Naive thymus-derived CD4-positive, alpha-beta T cell (primary cell): ENCODE measurements at regions not wholly inside any gene's neighbourhood (a gene's known extent, or its start where the extent isn't known, plus 50 kb on each side); places are given as distances from the start of the nearest gene placed in this dataset.
"Not testable (repeated sequence)": the region's sequence is repeated elsewhere in the genome, so short reads cannot be mapped to it uniquely, and the experiment has no call there.

Experiments
- ATAC-seq: fragments of 150-1000 bp; cut with Tn5 transposase; 2 replicates; pipeline ENCODE4 v1.10.0; 2021; ENCODE audit warnings: mild to moderate bottlenecking, moderate library complexity
- CTCF ChIA-PET: fragments of 350-600 bp; sonication (Branson Sonifier 250); formaldehyde crosslinking; loops from one replicate; lab custom pipeline; 2021; ENCODE audit warnings: antibody characterized with exemption; lab: Charles Lee
- POLR2A ChIA-PET: fragments of 350-600 bp; sonication (Branson Sonifier 250); formaldehyde crosslinking; loops from one replicate; lab custom pipeline; 2021; ENCODE audit warnings: antibody characterized with exemption, inconsistent platforms; lab: Charles Lee
- DNase-seq, 9 donors: peaks; one replicate each; pipeline versions ENCODE4 v3.0.0 to v3.0.0-alpha.2; 2020 to 2022; ENCODE audit warnings: mixed read lengths in 1 of 9
- H3K27ac ChIP-seq: one replicate; pipeline ENCODE4 v1.7.0; 2013; ENCODE audit warnings: mild to moderate bottlenecking, low read depth, low read length, moderate library complexity
- H3K27me3 ChIP-seq, 2 donors: one replicate each; pipeline ENCODE4 v1.7.0; 2013; ENCODE audit warnings: low read length in 2 of 2, mild to moderate bottlenecking in 2 of 2, moderate library complexity in 2 of 2; ENCODE audit not compliant: control insufficient read depth in 2 of 2, insufficient read depth in 2 of 2
- H3K36me3 ChIP-seq, 3 experiments: 1 replicate in 2 of 3; 2 replicates in 1 of 3; pipeline ENCODE4 v1.7.0; 2013; ENCODE audit warnings: low read length in 3 of 3, mild to moderate bottlenecking in 3 of 3, moderate library complexity in 1 of 3; ENCODE audit not compliant: insufficient read depth in 3 of 3, control insufficient read depth in 2 of 3
- H3K4me1 ChIP-seq, 2 donors: one replicate each; pipeline ENCODE4 v1.7.0; 2013; ENCODE audit warnings: low read length in 2 of 2, mild to moderate bottlenecking in 2 of 2, moderate library complexity in 1 of 2; ENCODE audit not compliant: control insufficient read depth in 2 of 2, insufficient read depth in 2 of 2
- H3K4me3 ChIP-seq: 2 replicates; pipeline ENCODE4 v1.7.0; 2013; ENCODE audit warnings: mild to moderate bottlenecking, low read length
- H3K9me3 ChIP-seq, 3 experiments: 1 replicate in 2 of 3; 2 replicates in 1 of 3; pipeline ENCODE4 v1.7.0; 2013; ENCODE audit warnings: low read length in 3 of 3; ENCODE audit not compliant: control insufficient read depth in 2 of 3
- H3K27ac Mint-ChIP-seq, 9 donors: one replicate each; pipeline ENCODE4 v1.8.0; 2020 to 2022; ENCODE audit warnings: mixed read lengths in 9 of 9, mild to moderate bottlenecking in 8 of 9, moderate library complexity in 5 of 9, inconsistent platforms in 2 of 9
- H3K27me3 Mint-ChIP-seq, 5 donors: one replicate each; pipeline ENCODE4 v1.8.0; 2021 to 2022; ENCODE audit warnings: mixed read lengths in 5 of 5, mild to moderate bottlenecking in 1 of 5
- H3K36me3 Mint-ChIP-seq, 5 donors: one replicate each; pipeline ENCODE4 v1.8.0; 2020 to 2022; ENCODE audit warnings: mixed read lengths in 5 of 5, mild to moderate bottlenecking in 3 of 5, inconsistent platforms in 1 of 5
- H3K4me1 Mint-ChIP-seq, 7 donors: one replicate each; pipeline ENCODE4 v1.8.0; 2020 to 2022; ENCODE audit warnings: mixed read lengths in 7 of 7, mild to moderate bottlenecking in 3 of 7, inconsistent platforms in 1 of 7
- H3K4me3 Mint-ChIP-seq, 10 donors: one replicate each; pipeline ENCODE4 v1.8.0; 2020 to 2022; ENCODE audit warnings: mild to moderate bottlenecking in 10 of 10, mixed read lengths in 10 of 10, moderate library complexity in 6 of 10, inconsistent platforms in 2 of 10
- H3K9me3 Mint-ChIP-seq, 11 donors: one replicate each; pipeline ENCODE4 v1.8.0; 2020 to 2022; ENCODE audit warnings: mixed read lengths in 11 of 11, mild to moderate bottlenecking in 4 of 11, inconsistent platforms in 1 of 11, moderate library complexity in 1 of 11
- intact Hi-C, 2 donors: fragments of 100-400 bp; cut with micrococcal nuclease; formaldehyde crosslinking; loops; one replicate each; pipeline ENCODE4 v1.15.1; 2023

DNA sequence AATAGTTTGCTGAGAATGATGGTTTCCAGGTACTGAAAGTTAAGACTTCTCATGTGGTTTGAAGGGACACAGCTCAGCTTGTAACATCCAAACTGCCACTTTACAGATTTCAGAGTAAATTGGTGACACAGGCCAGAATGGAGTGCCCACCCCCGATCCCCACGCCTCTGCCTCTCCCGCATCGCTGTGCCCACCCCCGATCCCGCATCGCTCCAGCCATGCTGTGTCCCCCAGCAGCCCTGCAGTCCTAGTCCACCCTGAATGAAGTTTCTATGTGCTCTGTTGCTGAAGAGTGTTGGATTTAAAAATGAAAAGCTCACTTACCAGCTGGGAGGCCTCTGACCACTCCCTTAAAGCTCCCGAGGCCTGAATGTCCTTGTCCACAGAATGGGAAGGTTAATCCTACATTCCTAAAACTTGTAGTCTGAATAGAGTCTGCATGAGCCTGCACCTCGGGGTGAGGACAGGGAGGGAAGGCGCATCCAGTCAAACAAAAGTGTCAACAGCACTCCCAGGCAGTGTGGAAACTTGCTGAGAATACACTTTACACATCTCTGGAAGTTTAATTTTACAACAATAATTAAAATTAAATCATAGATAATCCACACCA, 176.4 kb upstream of the ID2 start:
- no peak overlapping the region for H3K4me3 Mint-ChIP-seq
- DNase-seq (no peak), ATAC-seq (no peak)
- Histone ChIP-seq H3K36me3 (no peaks in the 10 kb centered on the region), H3K27me3 (no peaks in the 10 kb centered on the region), H3K9me3 (no peaks in the 10 kb centered on the region), H3K4me3 (no peak overlapping the region), H3K4me1 (no peaks in the 10 kb centered on the region), H3K27ac (no peak overlapping the region)
- intact Hi-C loops = no loop called here
- H3K27ac Mint-ChIP-seq = peak overlapping the region in 1 of 9 donors; percentile 33
- H3K9me3 Mint-ChIP-seq = peaks cover 0 to 28% (median 6%) of the 10 kb centered on the region in 11 donors
- CTCF ChIA-PET = no interaction called here
- H3K36me3 Mint-ChIP-seq = peaks cover 0 to 12% (median 5%) of the 10 kb centered on the region in 5 donors
- peaks cover 0 to 4% (median 0%) of the 10 kb centered on the region in 5 donors for H3K27me3 Mint-ChIP-seq
- POLR2A ChIA-PET = no interaction called here
- H3K4me1 Mint-ChIP-seq = peaks cover 0 to 6% (median 0%) of the 10 kb centered on the region in 7 donors

DNA sequence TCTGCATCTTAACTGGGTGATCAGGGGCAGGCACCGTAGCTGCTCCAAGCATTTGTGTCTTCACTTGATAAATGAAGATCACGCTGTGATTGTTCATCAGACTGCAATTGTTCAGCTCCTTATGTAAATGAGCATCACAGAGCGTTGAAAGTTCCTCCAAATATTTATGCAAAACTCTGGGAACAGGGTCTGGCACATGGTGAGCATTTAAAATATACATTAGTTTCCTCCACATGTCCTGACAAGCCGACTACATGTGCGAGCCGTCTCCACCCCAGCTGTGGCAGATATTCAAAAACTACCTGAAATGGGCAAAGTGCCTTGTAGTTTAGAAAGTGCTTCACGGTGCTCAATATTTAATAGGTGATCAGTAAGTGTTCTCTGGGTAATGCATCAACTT, 175.1 kb upstream of the ID2 start:
- ATAC-seq = no peak
- CTCF ChIA-PET = no interaction called here
- H3K27ac ChIP-seq = no peak overlapping the region
- POLR2A ChIA-PET = no interaction called here
- H3K4me1 ChIP-seq = no peaks in the 10 kb centered on the region
- Mint-ChIP-seq H3K4me1 (peaks cover 0 to 11% (median 0%) of the 10 kb centered on the region in 7 donors), H3K36me3 (peaks cover 0 to 13% (median 6%) of the 10 kb centered on the region in 5 donors), H3K27ac (no peak overlapping the region), H3K27me3 (peaks cover 0 to 4% (median 0%) of the 10 kb centered on the region in 5 donors), H3K4me3 (no peak overlapping the region), H3K9me3 (peaks cover 0 to 31% (median 7%) of the 10 kb centered on the region in 11 donors)
- intact Hi-C loops = no loop called here
- H3K9me3 ChIP-seq = no peaks in the 10 kb centered on the region
- H3K27me3 ChIP-seq = no peaks in the 10 kb centered on the region
- no peaks in the 10 kb centered on the region for H3K36me3 ChIP-seq
- H3K4me3 ChIP-seq = no peak overlapping the region
- DNase-seq = no peak

DNA sequence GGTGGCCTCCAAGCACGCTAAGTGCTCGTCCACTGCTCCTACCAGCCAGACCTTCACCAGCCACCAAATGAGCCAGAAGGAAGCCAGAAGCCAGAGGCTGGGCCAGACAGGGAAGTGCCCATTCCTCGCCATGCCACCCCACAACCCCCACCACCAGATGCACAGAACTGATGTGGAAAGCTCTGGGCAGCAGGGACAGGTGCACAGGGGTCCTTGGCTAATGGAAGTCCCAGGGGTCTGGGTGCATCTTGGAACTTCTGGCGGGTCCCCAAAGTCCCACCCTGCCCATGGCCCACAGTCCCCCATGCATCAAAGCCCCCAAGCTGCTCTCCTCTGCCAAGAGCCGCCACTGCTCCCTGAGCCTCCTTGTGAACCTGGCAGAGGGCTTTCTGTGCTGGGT, 173.1 kb upstream of the ID2 start:
- H3K36me3 ChIP-seq = no peaks in the 10 kb centered on the region
- no peaks in the 10 kb centered on the region for H3K27me3 ChIP-seq
- H3K27me3 Mint-ChIP-seq = peaks cover 0 to 4% (median 0%) of the 10 kb centered on the region in 5 donors
- no peak overlapping the region for H3K27ac Mint-ChIP-seq
- H3K4me3 Mint-ChIP-seq = no peak overlapping the region
- H3K27ac ChIP-seq = no peak overlapping the region
- peaks cover 0 to 9% of the 10 kb centered on the region in 2 donors for H3K4me1 ChIP-seq
- H3K9me3 ChIP-seq = peaks cover 0 to 3% (median 0%) of the 10 kb centered on the region in 3 experiments
- ATAC-seq = no peak
- peaks cover 0 to 29% (median 0%) of the 10 kb centered on the region in 7 donors for H3K4me1 Mint-ChIP-seq
- peaks cover 0 to 32% (median 10%) of the 10 kb centered on the region in 5 donors for H3K36me3 Mint-ChIP-seq
- no peak overlapping the region for H3K4me3 ChIP-seq
- DNase-seq = no peak
- CTCF ChIA-PET = no interaction called here
- intact Hi-C loops = no loop called here
- peaks cover under 1 to 34% (median 11%) of the 10 kb centered on the region in 11 donors for H3K9me3 Mint-ChIP-seq
- POLR2A ChIA-PET = no interaction called here

DNA sequence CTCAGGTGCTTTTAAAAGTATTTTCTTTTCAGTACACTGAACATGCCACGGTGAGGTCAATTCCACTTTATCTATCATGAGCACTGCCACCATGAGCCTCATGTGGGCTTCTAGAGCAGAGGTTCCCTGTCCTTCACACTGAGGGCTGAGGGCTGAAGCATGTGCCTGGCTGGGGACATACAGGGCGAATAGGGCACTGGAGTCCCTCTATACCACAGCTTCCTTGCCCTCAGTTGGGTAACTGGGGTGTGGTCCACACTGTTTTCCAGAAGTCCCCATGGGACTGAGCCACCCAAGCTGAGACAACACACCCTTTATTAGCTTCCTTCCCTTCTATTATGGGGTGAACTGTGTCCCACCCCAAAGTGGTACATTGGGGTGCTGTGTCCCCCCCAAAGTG, 172.2 kb upstream of the ID2 start:
- H3K27me3 ChIP-seq = no peaks in the 10 kb centered on the region
- DNase-seq = no peak
- ChIA-PET CTCF (interaction anchor here (0.5 kb wide), 1 partner anchor 1466 kb away, joined by 3 read pairs; no protein-coding TSS in a partner anchor), POLR2A (no interaction called here)
- Mint-ChIP-seq H3K4me3 (no peak overlapping the region), H3K36me3 (peaks cover 0 to 41% (median 10%) of the 10 kb centered on the region in 5 donors), H3K9me3 (peaks cover 2 to 38% (median 12%) of the 10 kb centered on the region in 11 donors), H3K27me3 (peaks cover 0 to 4% (median 0%) of the 10 kb centered on the region in 5 donors), H3K4me1 (peaks cover 0 to 38% (median 2%) of the 10 kb centered on the region in 7 donors), H3K27ac (no peak overlapping the region)
- no peak overlapping the region for H3K4me3 ChIP-seq
- H3K36me3 ChIP-seq = no peaks in the 10 kb centered on the region
- ATAC-seq = no peak
- intact Hi-C loops = no loop called here
- H3K27ac ChIP-seq = no peak overlapping the region
- peaks cover 0 to 8% (median 0%) of the 10 kb centered on the region in 3 experiments for H3K9me3 ChIP-seq
- H3K4me1 ChIP-seq = peaks cover 0 to 12% of the 10 kb centered on the region in 2 donors

DNA sequence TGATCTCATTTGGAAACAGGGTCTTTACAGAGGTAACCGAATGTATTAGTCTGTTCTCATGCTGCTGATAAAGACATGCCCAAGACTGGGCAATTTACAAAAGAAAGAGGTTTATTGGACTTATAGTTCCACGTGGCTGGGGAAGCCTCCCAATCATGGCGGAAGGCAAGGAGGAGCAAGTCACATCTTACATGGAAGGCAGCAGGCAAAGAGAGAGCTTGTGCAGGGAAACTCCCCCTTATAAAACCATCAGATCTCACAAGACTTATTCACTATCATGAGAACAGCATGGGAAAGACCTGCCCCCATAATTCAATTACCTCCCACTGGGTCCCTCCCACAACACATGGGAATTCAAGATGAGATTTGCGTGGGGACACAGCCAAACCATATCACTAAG, 171.8 kb upstream of the ID2 start:
- ATAC-seq, H3K27me3 ChIP-seq, CTCF ChIA-PET, H3K27ac ChIP-seq, H3K4me3 ChIP-seq, H3K9me3 ChIP-seq, DNase-seq, intact Hi-C loops, H3K36me3 ChIP-seq, H3K27me3 Mint-ChIP-seq, H3K4me3 Mint-ChIP-seq: not testable (repeated sequence)
- Mint-ChIP-seq H3K27ac (peak overlapping the region in 1 of 9 donors; percentile 45), H3K36me3 (peaks cover 0 to 43% (median 10%) of the 10 kb centered on the region in 5 donors), H3K4me1 (peaks cover 4 to 41% (median 6%) of the 10 kb centered on the region in 7 donors), H3K9me3 (peaks cover 2 to 39% (median 12%) of the 10 kb centered on the region in 11 donors)
- peaks cover 3 to 16% of the 10 kb centered on the region in 2 donors for H3K4me1 ChIP-seq
- POLR2A ChIA-PET = interaction anchor here (0.7 kb wide), 1 partner anchor 16 kb away, joined by 3 read pairs; no protein-coding TSS in a partner anchor

DNA sequence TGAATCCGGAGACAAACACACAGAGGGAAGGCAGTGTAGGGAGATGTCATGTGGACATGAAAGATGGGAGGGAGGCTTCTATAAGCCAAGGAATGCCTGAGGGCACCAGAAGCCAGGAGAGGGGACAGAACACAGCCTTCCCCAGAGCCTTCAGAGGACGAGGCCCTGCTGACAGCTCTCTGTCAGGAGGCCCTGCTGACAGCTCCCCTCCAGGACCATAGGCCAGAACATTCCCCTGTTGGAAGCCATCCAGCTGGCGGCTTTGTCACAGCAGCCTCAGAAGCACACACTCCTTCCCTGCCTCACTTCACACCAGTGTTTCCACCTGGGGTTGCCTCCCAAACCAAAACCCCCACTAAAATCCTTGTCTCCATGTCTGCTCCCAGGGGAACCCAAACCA, 171.3 kb upstream of the ID2 start:
- Mint-ChIP-seq H3K36me3 (peaks cover 0 to 43% (median 10%) of the 10 kb centered on the region in 5 donors), H3K4me1 (peaks cover 9 to 41% (median 11%) of the 10 kb centered on the region in 7 donors), H3K27ac (peak overlapping the region in 1 of 9 donors; percentile 64), H3K27me3 (peaks cover 0 to 4% (median 0%) of the 10 kb centered on the region in 5 donors), H3K9me3 (peaks cover 2 to 37% (median 12%) of the 10 kb centered on the region in 11 donors), H3K4me3 (no peak overlapping the region)
- Histone ChIP-seq H3K27ac (no peak overlapping the region), H3K4me3 (no peak overlapping the region), H3K9me3 (peaks cover 0 to 8% (median 0%) of the 10 kb centered on the region in 3 experiments), H3K36me3 (no peaks in the 10 kb centered on the region), H3K27me3 (no peaks in the 10 kb centered on the region), H3K4me1 (peaks cover 7 to 20% of the 10 kb centered on the region in 2 donors)
- ChIA-PET CTCF (no interaction called here), POLR2A (interaction anchor here (0.7 kb wide), 1 partner anchor 16 kb away, joined by 3 read pairs; no protein-coding TSS in a partner anchor)
- DNase-seq (no peak), ATAC-seq (no peak)
- intact Hi-C loops = no loop called here
